ENCODE measurements at regions not wholly inside any gene's neighbourhood (a gene's known extent, or its start where the extent isn't known, plus 50 kb on each side); places are given as distances from the start of the nearest gene placed in this dataset.

DNA sequence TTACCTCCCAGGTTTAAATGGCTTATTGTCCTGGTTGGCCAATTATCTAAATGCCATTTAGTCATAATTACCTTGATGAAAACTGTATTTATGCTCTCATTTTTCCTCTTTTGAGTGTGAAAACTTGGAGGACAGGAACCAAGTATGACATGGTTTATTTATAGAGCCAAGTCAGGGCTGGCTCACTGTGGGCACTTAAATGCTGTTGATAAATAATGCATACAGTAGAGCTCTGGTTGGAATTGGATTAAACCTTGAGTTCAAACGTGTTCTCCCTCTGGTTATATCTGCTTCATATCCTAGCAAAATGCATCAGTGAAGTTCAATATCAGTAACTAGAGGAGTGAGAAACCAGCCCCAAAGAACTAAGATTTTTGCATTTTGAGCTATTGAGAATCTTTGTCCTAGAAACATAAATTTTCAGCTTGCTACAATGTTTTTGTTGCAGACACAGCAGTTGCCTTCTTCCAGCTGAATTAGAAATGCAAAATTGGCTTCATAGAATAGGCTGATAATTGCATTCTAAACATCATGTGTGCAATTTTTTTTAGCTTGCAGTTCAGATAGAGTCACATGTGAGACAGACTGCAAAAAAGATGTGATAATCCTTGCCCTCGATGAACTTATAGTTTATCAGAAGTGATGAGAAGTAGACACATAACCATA is 255.8 kb downstream of the BTBD3 start:
- DNase-seq = no peak
- no peak for TF ChIP-seq EZH2 (IDR thresholded peaks at IDR 0.05; ENCODE audit: borderline replicate concordance, low read depth, low read length, severe bottlenecking)
- TF ChIP-seq, protein P1, sequence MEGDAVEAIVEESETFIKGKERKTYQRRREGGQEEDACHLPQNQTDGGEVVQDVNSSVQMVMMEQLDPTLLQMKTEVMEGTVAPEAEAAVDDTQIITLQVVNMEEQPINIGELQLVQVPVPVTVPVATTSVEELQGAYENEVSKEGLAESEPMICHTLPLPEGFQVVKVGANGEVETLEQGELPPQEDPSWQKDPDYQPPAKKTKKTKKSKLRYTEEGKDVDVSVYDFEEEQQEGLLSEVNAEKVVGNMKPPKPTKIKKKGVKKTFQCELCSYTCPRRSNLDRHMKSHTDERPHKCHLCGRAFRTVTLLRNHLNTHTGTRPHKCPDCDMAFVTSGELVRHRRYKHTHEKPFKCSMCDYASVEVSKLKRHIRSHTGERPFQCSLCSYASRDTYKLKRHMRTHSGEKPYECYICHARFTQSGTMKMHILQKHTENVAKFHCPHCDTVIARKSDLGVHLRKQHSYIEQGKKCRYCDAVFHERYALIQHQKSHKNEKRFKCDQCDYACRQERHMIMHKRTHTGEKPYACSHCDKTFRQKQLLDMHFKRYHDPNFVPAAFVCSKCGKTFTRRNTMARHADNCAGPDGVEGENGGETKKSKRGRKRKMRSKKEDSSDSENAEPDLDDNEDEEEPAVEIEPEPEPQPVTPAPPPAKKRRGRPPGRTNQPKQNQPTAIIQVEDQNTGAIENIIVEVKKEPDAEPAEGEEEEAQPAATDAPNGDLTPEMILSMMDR (IDR thresholded peaks at IDR 0.05; ENCODE audit: borderline replicate concordance, extremely low read depth, low read length, poor library complexity, severe bottlenecking) = no peak

DNA sequence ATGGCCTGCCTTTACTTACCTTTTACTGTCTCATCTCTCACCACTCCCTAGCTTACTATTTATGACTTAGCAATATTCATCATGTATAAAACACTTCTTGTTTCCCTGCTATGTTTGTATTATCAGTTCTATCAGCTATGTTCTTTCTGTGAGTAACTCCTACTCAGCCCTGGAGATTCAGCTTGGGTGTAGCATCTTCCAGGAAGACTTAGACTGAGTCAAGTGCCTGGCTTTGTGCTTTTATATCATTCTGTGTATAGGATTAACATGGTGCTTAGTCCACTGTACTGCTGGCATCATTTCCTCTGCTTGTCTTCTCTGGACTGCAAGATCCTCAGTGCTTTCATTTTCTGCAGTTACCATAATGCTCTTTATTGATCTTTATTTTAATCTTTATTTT is 257.8 kb downstream of the BTBD3 start:
- Histone ChIP-seq H3K4me1 (ENCODE audit: insufficient read depth, low read length) (no peaks in the 10 kb centered on the region), H3K9me3 (ENCODE audit: insufficient read depth, low read length, severe bottlenecking) (no peaks in the 10 kb centered on the region), H3K79me2 (ENCODE audit: insufficient read depth, low read length) (no peaks in the 10 kb centered on the region), H2AFZ (ENCODE audit: low read depth, low read length) (no peak overlapping the region), H3K4me2 (ENCODE audit: insufficient read depth, low read length) (no peak overlapping the region), H3K9ac (ENCODE audit: low read depth, low read length) (no peak overlapping the region), H3K27me3 (ENCODE audit: insufficient read depth, low read length, poor library complexity) (peaks cover 2% of the 10 kb centered on the region), H3K36me3 (ENCODE audit: insufficient read depth, low read length) (no peaks in the 10 kb centered on the region), H3K4me3 (ENCODE audit: low read depth in 1 of 2, low read length in 2 of 2) (no peak overlapping the region), H4K20me1 (ENCODE audit: insufficient read depth, low read length) (no peaks in the 10 kb centered on the region), H3K27ac (ENCODE audit: low read length) (no peak overlapping the region)
- TF ChIP-seq, protein P1 (IDR thresholded peaks at IDR 0.05; ENCODE audit: borderline replicate concordance, extremely low read depth, low read length, poor library complexity, severe bottlenecking) = no peak
- TF ChIP-seq EZH2 (IDR thresholded peaks at IDR 0.05; ENCODE audit: borderline replicate concordance, low read depth, low read length, severe bottlenecking) = no peak
- no peak for DNase-seq
- ATAC-seq (ENCODE audit: insufficient read depth, low read depth) = no peak

More for the DNA sequence above, 255.8 kb downstream of the BTBD3 start:
- no peaks in the 10 kb centered on the region for H3K9me3 ChIP-seq (ENCODE audit: insufficient read depth, low read length, severe bottlenecking)
- no peak overlapping the region for H2AFZ ChIP-seq (ENCODE audit: low read depth, low read length)
- H3K36me3 ChIP-seq (ENCODE audit: insufficient read depth, low read length) = no peaks in the 10 kb centered on the region
- no peak overlapping the region for H3K4me3 ChIP-seq (ENCODE audit: low read depth in 1 of 2, low read length in 2 of 2)
- H3K4me2 ChIP-seq (ENCODE audit: insufficient read depth, low read length) = no peak overlapping the region
- peaks cover 2% of the 10 kb centered on the region for H3K27me3 ChIP-seq (ENCODE audit: insufficient read depth, low read length, poor library complexity)
- no peaks in the 10 kb centered on the region for H3K4me1 ChIP-seq (ENCODE audit: insufficient read depth, low read length)
- H4K20me1 ChIP-seq (ENCODE audit: insufficient read depth, low read length) = no peaks in the 10 kb centered on the region
- ATAC-seq (ENCODE audit: insufficient read depth, low read depth) = no peak
- no peaks in the 10 kb centered on the region for H3K79me2 ChIP-seq (ENCODE audit: insufficient read depth, low read length)
- no peak overlapping the region for H3K9ac ChIP-seq (ENCODE audit: low read depth, low read length)
- no peak overlapping the region for H3K27ac ChIP-seq (ENCODE audit: low read length)

DNA sequence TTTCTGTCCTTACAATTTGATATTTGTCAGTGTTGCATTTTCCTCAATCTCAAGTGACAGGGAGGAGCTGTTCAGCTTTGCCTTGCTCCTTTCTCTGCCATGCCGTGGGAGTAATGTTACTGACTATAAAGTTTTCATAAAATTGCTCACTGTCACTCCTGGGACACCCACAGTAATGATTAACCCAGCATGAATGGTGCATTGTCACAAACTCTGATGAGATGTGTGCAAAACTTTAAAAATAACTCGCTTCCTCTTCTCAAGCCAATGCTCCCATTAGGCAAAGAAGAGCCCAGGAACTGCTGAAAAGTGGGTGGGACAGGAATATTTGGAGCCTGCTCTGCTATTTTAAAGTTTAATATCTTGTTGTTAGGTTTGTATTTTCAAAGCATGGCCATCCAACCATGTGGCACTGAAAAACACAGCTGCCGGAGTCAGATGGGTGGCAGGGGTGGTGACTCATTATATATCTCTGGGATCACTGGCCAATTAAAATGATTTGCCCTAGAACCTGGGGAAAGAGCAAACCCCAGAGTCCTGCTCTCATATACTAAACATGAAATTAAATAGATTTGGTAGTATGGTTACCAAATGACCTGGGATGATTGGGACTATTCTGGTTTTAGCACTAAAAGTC is 260.1 kb downstream of the BTBD3 start:
- H3K9me3 ChIP-seq (ENCODE audit: insufficient read depth, low read length, severe bottlenecking) = no peaks in the 10 kb centered on the region
- H4K20me1 ChIP-seq (ENCODE audit: insufficient read depth, low read length) = no peaks in the 10 kb centered on the region
- no peaks in the 10 kb centered on the region for H3K79me2 ChIP-seq (ENCODE audit: insufficient read depth, low read length)
- H3K4me3 ChIP-seq (ENCODE audit: low read depth in 1 of 2, low read length in 2 of 2) = no peak overlapping the region
- no peak overlapping the region for H3K4me2 ChIP-seq (ENCODE audit: insufficient read depth, low read length)
- no peaks in the 10 kb centered on the region for H3K4me1 ChIP-seq (ENCODE audit: insufficient read depth, low read length)
- TF ChIP-seq EZH2 (IDR thresholded peaks at IDR 0.05; ENCODE audit: borderline replicate concordance, low read depth, low read length, severe bottlenecking) = no peak
- TF ChIP-seq, protein P1 (IDR thresholded peaks at IDR 0.05; ENCODE audit: borderline replicate concordance, extremely low read depth, low read length, poor library complexity, severe bottlenecking) = no peak
- H3K27ac ChIP-seq (ENCODE audit: low read length) = no peak overlapping the region
- no peak overlapping the region for H3K9ac ChIP-seq (ENCODE audit: low read depth, low read length)
- no peak overlapping the region for H2AFZ ChIP-seq (ENCODE audit: low read depth, low read length)
- DNase-seq (no peak), ATAC-seq (ENCODE audit: insufficient read depth, low read depth) (no peak)
- no peaks in the 10 kb centered on the region for H3K36me3 ChIP-seq (ENCODE audit: insufficient read depth, low read length)
- H3K27me3 ChIP-seq (ENCODE audit: insufficient read depth, low read length, poor library complexity) = peaks cover 2% of the 10 kb centered on the region
